Lower leg skin (tissue), 3 donors: ENCODE measurements at regions not wholly inside any gene's neighbourhood (a gene's known extent, or its start where the extent isn't known, plus 50 kb on each side); places are given as distances from the start of the nearest gene placed in this dataset.

Source experiments
- POLR2A ChIP-seq, 2 donors: fragments of 450-650 bp; IDR thresholded peaks; one replicate each; pipeline ENCODE4 v1.6.1; 2016 to 2017; ENCODE audit warnings: antibody characterized with exemption in 2 of 2, mild to moderate bottlenecking in 1 of 2, moderate library complexity in 1 of 2
- TF ChIP-seq, protein P1 (sequence below), 3 donors: fragments of 450-650 bp; IDR thresholded peaks; one replicate each; pipeline ENCODE4 v1.5.1; 2016; ENCODE audit warnings: antibody characterized with exemption in 3 of 3, mild to moderate bottlenecking in 3 of 3, moderate library complexity in 2 of 3

DNA sequence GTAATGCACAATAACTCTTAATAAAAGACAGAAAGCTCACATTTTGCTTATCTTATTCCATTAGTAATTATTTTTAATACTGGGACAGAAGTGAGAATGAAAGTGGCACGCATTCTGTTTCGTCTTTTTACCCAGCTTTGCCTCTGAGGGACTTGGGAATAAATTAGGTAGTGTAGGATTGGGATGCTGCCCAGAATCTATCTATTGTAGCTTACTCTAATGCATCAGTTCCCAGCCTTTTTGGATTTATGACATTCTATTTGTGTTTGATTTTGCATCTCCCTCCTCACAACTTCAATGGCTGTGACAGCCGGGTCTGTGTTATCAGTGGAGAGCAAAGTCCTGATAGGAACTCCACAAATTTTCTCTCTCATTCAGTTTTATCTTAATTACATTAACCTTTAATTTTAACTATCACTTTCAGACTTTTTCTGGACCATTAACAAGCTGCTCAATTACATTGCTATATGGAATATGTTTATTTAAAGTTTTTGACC, 62.9 kb upstream of the TULP4 start:
- TF ChIP-seq, protein P1, sequence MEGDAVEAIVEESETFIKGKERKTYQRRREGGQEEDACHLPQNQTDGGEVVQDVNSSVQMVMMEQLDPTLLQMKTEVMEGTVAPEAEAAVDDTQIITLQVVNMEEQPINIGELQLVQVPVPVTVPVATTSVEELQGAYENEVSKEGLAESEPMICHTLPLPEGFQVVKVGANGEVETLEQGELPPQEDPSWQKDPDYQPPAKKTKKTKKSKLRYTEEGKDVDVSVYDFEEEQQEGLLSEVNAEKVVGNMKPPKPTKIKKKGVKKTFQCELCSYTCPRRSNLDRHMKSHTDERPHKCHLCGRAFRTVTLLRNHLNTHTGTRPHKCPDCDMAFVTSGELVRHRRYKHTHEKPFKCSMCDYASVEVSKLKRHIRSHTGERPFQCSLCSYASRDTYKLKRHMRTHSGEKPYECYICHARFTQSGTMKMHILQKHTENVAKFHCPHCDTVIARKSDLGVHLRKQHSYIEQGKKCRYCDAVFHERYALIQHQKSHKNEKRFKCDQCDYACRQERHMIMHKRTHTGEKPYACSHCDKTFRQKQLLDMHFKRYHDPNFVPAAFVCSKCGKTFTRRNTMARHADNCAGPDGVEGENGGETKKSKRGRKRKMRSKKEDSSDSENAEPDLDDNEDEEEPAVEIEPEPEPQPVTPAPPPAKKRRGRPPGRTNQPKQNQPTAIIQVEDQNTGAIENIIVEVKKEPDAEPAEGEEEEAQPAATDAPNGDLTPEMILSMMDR (IDR thresholded peaks at IDR 0.05) = no peak
- no peak for TF ChIP-seq POLR2A (IDR thresholded peaks at IDR 0.05)
